ENCODE measurements at regions not wholly inside any gene's neighbourhood (a gene's known extent, or its start where the extent isn't known, plus 50 kb on each side); places are given as distances from the start of the nearest gene placed in this dataset.

GRCh38 chr15:29600262-29600661 lies 222.0 kb downstream of the TJP1 start:
- no peak for DNase-seq

- DNase-seq = no peak
These were observed 226.0 kb downstream of the TJP1 start for GRCh38 chr15:29596266-29596665.

- DNase-seq = no peak
These were observed 228.6 kb downstream of the TJP1 start for GRCh38 chr15:29593629-29594028.

- DNase-seq = no peak
These were observed 229.2 kb downstream of the TJP1 start for GRCh38 chr15:29593111-29593510.

GRCh38 chr15:29590701-29591100 lies 231.6 kb downstream of the TJP1 start:
- DNase-seq = no peak

GRCh38 chr15:29589975-29590374 lies 232.3 kb downstream of the TJP1 start:
- no peak for DNase-seq

GRCh38 chr15:29589416-29589815 lies 232.9 kb downstream of the TJP1 start:
- DNase-seq = no peak

GRCh38 chr15:29573197-29573838 lies 248.9 kb downstream of the TJP1 start:
- no peak for DNase-seq

- DNase-seq = no peak
These were observed 250.4 kb downstream of the TJP1 start for GRCh38 chr15:29571792-29572431.

GRCh38 chr15:29570948-29571791 lies 251.1 kb downstream of the TJP1 start:
- DNase-seq = no peak

GRCh38 chr15:29570121-29570947 lies 251.9 kb downstream of the TJP1 start:
- no peak for DNase-seq

GRCh38 chr15:29569533-29570092 lies 252.7 kb downstream of the TJP1 start:
- no peak for DNase-seq

- DNase-seq = no peak
These were observed 253.3 kb downstream of the TJP1 start for GRCh38 chr15:29568840-29569532.

- DNase-seq = no peak
These were observed 254.9 kb downstream of the TJP1 start for GRCh38 chr15:29567336-29567735.

- no peak for DNase-seq
These were observed 255.4 kb downstream of the TJP1 start for GRCh38 chr15:29566914-29567313.

GRCh38 chr15:29563112-29563511 lies 259.2 kb downstream of the TJP1 start:
- DNase-seq = no peak

- DNase-seq = no peak
These were observed 261.4 kb downstream of the TJP1 start for GRCh38 chr15:29560896-29561295.

- DNase-seq = no peak
These were observed 264.0 kb downstream of the TJP1 start for GRCh38 chr15:29558261-29558660.

- no peak for DNase-seq
These were observed 265.1 kb downstream of the TJP1 start for GRCh38 chr15:29557171-29557570.

GRCh38 chr15:29556380-29556779 lies 265.9 kb downstream of the TJP1 start:
- no peak for DNase-seq

- no peak for DNase-seq
These were observed 267.7 kb downstream of the TJP1 start for GRCh38 chr15:29554531-29554930.

GRCh38 chr15:29550834-29551465 lies 271.3 kb downstream of the TJP1 start:
- no peak for DNase-seq

Measured in NCI-H187 (cell line).